Body of pancreas (tissue), 4 donors: ENCODE measurements at regions not wholly inside any gene's neighbourhood (a gene's known extent, or its start where the extent isn't known, plus 50 kb on each side); places are given as distances from the start of the nearest gene placed in this dataset.

Source experiments
- POLR2A ChIP-seq, 3 donors: fragments of 450-650 bp; IDR thresholded peaks; one replicate each; pipeline ENCODE4 v1.6.1; 2016; ENCODE audit warnings: antibody characterized with exemption in 3 of 3, mild to moderate bottlenecking in 2 of 3
- TF ChIP-seq, protein P1 (sequence below), 7 experiments: fragments of 450-650 bp in 4 of 7; fragments of 200-600 bp in 3 of 7; sonication (generic) in 3 of 7; IDR thresholded peaks; one replicate each; pipeline ENCODE4 v1.5.1; 2016 to 2019; ENCODE audit warnings: antibody characterized with exemption in 7 of 7

GRCh38 chr21:20645344-20645743 is 352.9 kb upstream of the NCAM2 start:
- TF ChIP-seq, protein P1, sequence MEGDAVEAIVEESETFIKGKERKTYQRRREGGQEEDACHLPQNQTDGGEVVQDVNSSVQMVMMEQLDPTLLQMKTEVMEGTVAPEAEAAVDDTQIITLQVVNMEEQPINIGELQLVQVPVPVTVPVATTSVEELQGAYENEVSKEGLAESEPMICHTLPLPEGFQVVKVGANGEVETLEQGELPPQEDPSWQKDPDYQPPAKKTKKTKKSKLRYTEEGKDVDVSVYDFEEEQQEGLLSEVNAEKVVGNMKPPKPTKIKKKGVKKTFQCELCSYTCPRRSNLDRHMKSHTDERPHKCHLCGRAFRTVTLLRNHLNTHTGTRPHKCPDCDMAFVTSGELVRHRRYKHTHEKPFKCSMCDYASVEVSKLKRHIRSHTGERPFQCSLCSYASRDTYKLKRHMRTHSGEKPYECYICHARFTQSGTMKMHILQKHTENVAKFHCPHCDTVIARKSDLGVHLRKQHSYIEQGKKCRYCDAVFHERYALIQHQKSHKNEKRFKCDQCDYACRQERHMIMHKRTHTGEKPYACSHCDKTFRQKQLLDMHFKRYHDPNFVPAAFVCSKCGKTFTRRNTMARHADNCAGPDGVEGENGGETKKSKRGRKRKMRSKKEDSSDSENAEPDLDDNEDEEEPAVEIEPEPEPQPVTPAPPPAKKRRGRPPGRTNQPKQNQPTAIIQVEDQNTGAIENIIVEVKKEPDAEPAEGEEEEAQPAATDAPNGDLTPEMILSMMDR (IDR thresholded peaks at IDR 0.05) = no peak
- TF ChIP-seq POLR2A (IDR thresholded peaks at IDR 0.05) = no peak
